ENCODE measurements at regions not wholly inside any gene's neighbourhood (a gene's known extent, or its start where the extent isn't known, plus 50 kb on each side); places are given as distances from the start of the nearest gene placed in this dataset.

DNA sequence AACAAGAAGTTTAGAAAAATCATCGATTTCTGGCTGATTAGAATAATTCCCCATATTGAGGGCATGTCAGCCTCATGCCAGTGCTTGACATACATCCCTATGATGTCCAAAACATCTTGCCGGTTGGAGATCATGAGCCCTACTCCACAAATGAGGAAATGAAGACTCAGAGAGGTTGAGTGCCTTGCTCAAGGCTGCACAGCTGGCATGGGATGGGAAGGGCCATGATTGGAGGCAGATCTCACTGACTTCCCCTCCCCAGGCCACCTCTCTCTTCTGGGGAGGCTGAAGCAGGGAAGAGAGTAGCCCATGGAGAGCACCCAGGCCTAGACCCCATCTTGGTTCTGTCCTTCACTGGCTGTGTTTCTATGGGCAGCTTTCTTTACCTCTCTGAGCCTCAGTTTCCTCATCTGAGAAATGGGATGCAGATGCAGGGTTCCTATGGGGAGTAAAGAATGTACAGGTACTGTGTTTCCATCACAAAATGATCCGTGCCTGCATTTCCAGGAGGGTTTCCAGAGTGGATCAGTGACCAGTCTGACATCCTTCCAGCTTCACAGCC is 145.7 kb downstream of the SYF2 start:
- no peaks in the 10 kb centered on the region for H3K9me3 ChIP-seq (ENCODE audit: control insufficient read depth, insufficient read depth, low read length)
- no peak overlapping the region for H4K91ac ChIP-seq (ENCODE audit: insufficient read depth, low read depth, low read length)
- H3K27ac ChIP-seq (ENCODE audit: insufficient read depth, low read length) = no peak overlapping the region
- H2AK5ac ChIP-seq (ENCODE audit: low read depth, low read length) = no peak overlapping the region
- H3K23ac ChIP-seq (ENCODE audit: low read depth, low read length) = no peak overlapping the region
- WGBS, 2 experiments (ENCODE audit: extremely low coverage in 2 of 2, insufficient read length in 1 of 2) = no CpG with 5 or more reads among the region's 3 CpGs
- no peak overlapping the region for H2AK9ac ChIP-seq (replicated peaks; ENCODE audit: low read depth, low read length, poor library complexity)
- H3K4me1 ChIP-seq (ENCODE audit: control insufficient read depth, insufficient read depth, low read length) = no peaks in the 10 kb centered on the region
- no peaks in the 10 kb centered on the region for H3K79me1 ChIP-seq (ENCODE audit: low read depth in 1 of 2, low read length in 2 of 2)
- H2BK20ac ChIP-seq (ENCODE audit: low read depth, low read length) = no peak overlapping the region
- no peak for DNase-seq
- POLR2A ChIA-PET (ENCODE audit: unreplicated experiment) = no interaction called here
- H2BK15ac ChIP-seq (ENCODE audit: low read depth, low read length) = no peak overlapping the region
- H3K56ac ChIP-seq (ENCODE audit: extremely low read depth, insufficient read depth, low read length) = no peak overlapping the region
- H4K8ac ChIP-seq (ENCODE audit: low read depth in 2 of 2, low read length in 2 of 2) = no peak overlapping the region
- H3K27me3 ChIP-seq (ENCODE audit: control insufficient read depth, insufficient read depth, low read length) = peaks cover 74% of the 10 kb centered on the region
- no peak for TF ChIP-seq MXI1 (IDR thresholded peaks at IDR 0.05; ENCODE audit: borderline replicate concordance, low read depth, low read length)
- TF ChIP-seq RCOR1 (IDR thresholded peaks at IDR 0.05; ENCODE audit: insufficient replicate concordance, low read length) = no peak
- TF ChIP-seq, protein P1, sequence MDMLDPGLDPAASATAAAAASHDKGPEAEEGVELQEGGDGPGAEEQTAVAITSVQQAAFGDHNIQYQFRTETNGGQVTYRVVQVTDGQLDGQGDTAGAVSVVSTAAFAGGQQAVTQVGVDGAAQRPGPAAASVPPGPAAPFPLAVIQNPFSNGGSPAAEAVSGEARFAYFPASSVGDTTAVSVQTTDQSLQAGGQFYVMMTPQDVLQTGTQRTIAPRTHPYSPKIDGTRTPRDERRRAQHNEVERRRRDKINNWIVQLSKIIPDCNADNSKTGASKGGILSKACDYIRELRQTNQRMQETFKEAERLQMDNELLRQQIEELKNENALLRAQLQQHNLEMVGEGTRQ (IDR thresholded peaks at IDR 0.05; ENCODE audit: low read depth, low read length) = no peak
- TF ChIP-seq NFE2L2 (IDR thresholded peaks at IDR 0.05; ENCODE audit: low read depth, low read length) = no peak
- H2AFZ ChIP-seq (replicated peaks; ENCODE audit: low read length, poor library complexity) = no peak overlapping the region
- no peaks in the 10 kb centered on the region; the same call in 1 of the 2 replicates for H4K20me1 ChIP-seq (ENCODE audit: insufficient read depth, low read length)
- H3K4me2 ChIP-seq (ENCODE audit: low read depth, low read length) = no peak overlapping the region
- no peak overlapping the region for H2BK120ac ChIP-seq (ENCODE audit: low read depth, low read length)
- ATAC-seq (ENCODE audit: low read depth) = no peak
- H4K5ac ChIP-seq (ENCODE audit: low read depth, low read length) = no peak overlapping the region
- no peak overlapping the region for H2BK5ac ChIP-seq (ENCODE audit: low read depth, low read length, poor library complexity, severe bottlenecking)
- CTCF ChIA-PET = no interaction called here
- in situ Hi-C loops (cut with MboI; ENCODE audit: low sequenced_read_pairs) (no loop called here), dilution Hi-C loops (cut with HindIII; ENCODE audit: low sequenced_read_pairs, unreplicated experiment) (no loop called here), intact Hi-C loops (cut with micrococcal nuclease) (no loop called here)
- H3K9ac ChIP-seq (ENCODE audit: low read depth, low read length) = no peak overlapping the region
- no peak overlapping the region for H3K14ac ChIP-seq (replicated peaks; ENCODE audit: low read depth, low read length)
- no peak overlapping the region for H3K4ac ChIP-seq (ENCODE audit: low read depth, low read length)
- no TSS peak for BruUV-seq (replicated peaks)
- no peaks in the 10 kb centered on the region for H3K9me1 ChIP-seq (ENCODE audit: insufficient read depth, low read length)
- H3K18ac ChIP-seq (ENCODE audit: low read depth, low read length) = no peak overlapping the region
- no peaks in the 10 kb centered on the region for H3K36me3 ChIP-seq (ENCODE audit: control insufficient read depth, insufficient read depth, low read length)
- H3K4me3 ChIP-seq (ENCODE audit: insufficient read depth, low read depth, low read length) = no peak overlapping the region

Data from IMR-90 (cell line).